Right forelimb (tissue), 1 donor: ENCODE measurements at regions not wholly inside any gene's neighbourhood (a gene's known extent, or its start where the extent isn't known, plus 50 kb on each side); places are given as distances from the start of the nearest gene placed in this dataset.

Experiments
- DNase-seq: peaks from one replicate; pipeline ENCODE4 v3.0.0-alpha.2; 2018

DNA sequence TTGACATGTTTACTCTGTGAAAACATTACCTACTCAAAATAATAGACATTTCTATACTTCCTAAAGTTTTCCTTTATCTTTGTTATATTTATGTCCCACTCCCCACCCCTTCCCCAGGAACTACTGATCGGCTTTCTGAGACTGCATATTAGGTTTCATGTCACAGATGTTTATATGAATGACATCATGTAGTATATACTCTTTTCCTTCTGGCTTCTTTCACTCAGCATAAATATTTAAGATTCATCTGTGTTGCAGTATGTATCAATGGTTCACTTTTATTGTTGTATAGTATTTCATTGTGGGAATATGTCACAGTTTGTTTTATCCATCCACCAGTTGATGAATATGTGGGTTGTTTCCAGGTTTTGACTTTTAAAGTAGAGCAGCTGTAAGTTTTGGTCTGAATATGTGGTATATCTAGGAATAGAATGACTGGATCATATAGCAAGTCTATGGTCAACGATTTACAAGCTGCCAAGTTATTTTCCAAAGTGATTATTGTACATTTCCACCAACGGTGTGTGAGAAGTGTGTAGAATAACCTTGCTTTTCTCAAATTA, 73.8 kb upstream of the CAV2 start:
- DNase-seq: no peak

DNA sequence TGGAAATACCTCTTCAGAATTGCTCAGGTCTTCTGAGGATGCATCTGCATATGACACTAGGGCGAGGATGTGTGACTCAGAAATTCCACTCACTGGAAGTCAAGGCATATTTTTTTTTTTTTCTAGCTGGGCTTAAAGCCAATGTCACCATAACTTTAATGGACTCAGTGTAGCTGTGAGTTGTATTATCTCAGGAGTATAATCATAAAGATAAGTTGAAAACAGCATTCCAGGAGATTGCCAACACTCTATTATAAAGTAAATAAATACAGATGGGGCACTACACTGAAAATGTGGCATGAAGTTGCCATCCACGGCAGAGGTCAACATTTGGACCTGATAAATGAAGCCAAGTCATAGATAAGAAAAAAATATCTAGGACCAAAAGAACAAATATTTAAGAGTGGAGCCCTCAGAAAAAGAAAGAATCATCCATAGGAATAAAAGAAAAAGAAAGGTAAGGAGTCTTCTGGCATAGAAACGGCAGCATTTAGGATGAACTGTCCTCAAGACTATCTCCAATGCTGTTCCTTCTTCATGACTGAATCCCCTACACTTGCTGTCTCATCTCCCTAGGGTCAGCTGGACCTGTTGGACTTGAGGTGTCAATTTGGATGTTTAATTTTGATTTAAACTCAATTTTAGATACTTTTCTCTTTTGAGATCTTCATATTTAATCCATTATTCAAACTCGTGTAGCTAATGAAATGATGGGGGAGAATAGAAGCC, 72.9 kb upstream of the CAV2 start:
- no peak for DNase-seq

DNA sequence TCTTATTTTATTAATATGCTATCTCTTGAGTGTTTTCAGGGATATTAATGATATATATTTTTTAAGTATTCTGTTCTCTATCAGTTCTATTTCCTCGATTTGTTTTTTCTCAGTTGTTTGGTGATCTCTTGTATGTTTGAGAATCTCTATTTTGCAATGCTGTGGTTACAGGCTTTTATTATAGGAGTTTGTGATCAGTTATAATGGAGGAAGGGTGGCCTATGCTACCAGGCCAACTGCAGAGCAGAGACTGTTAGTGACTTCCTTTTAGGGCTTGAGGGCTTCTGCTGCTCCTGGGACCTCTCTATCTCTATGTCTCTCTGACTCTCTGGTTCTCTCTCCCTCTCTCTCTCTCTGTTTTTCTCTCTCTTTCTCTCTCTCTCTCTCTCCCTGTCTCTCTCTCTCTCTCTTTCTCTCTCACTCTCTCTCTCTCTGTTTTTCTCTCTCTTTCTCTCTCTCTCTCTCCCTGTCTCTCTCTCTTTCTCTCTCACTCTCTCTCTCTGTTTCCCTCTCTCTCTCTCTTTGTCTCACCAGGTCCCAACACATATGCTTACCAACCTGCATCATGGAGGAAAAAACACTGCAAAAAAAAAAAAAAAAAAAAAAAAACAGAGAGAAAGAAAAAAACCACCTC, 69.4 kb upstream of the CAV2 start:
- DNase-seq: no peak

- no peak for DNase-seq
Observed at GRCh38 chr7:116431787-116432526, 67.6 kb upstream of the CAV2 start.

- no peak for DNase-seq
Observed at GRCh38 chr7:116432527-116432916, 67.0 kb upstream of the CAV2 start.

- DNase-seq: no peak
Observed at GRCh38 chr7:116433246-116433645, 66.3 kb upstream of the CAV2 start.

GRCh38 chr7:116434820-116435341, 64.7 kb upstream of the CAV2 start:
- no peak for DNase-seq

- no peak for DNase-seq
Observed at GRCh38 chr7:116436305-116436826, 63.2 kb upstream of the CAV2 start.

DNA sequence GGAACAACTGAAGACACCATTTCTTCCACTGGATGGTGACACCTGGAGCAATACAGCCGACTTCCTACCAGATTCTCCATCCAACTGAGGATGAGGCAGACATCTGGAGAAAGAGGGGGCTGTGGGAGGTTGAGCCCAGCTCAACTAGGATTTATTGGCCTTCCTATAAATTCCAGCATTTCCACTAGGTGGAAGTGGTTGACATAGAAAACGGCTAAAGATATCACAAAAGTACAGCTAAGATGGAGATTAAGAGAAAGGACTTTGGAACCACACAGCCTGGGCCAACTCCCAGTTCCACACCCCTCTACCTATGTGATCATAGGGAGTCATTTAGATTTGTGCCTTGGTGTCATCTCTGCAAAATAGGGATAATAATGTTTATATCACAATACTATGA, 61.3 kb upstream of the CAV2 start:
- DNase-seq: no peak

DNA sequence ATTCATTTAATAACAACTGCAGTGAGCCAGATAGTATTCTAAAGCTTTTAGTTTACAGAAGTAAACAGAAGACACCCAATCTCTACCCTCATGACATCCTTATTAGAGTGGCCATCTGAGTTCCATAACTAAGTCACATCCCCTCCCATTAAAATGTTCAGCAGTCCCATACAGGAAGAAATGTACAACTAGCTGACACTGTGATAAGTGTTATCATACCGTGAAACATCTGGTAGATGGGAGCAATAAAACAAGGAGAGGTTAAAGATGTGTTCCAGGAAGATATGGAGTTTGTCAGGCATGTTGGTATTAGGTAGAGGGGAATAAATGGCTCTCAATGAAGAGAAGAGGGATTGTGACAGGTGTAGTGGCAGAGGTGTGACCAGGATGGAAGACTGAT, 60.5 kb upstream of the CAV2 start:
- no peak for DNase-seq

GRCh38 chr7:116439841-116440549, 59.5 kb upstream of the CAV2 start:
- DNase-seq: no peak

- DNase-seq: no peak
Observed at GRCh38 chr7:116441534-116441933, 58.0 kb upstream of the CAV2 start.

DNA sequence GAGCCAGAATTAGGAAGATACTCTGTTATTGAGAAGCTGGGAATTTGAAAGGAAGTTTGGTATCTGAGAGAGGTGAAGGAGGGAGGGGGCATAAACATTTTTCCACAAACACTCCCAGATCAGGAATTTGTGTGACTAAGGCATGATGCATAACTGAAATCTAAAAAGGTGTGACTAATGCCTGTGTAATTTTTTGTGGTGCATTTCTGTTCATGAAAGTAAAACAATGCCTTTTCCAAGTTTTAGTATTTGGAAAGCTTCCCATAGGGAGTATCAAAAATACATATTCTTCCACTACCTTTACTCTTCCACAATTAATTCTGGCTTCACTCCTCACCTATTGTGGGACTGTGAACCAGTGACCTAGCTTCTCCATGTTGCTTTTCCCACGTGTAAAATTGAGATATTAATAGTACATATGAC, 56.4 kb upstream of the CAV2 start:
- no peak for DNase-seq

DNA sequence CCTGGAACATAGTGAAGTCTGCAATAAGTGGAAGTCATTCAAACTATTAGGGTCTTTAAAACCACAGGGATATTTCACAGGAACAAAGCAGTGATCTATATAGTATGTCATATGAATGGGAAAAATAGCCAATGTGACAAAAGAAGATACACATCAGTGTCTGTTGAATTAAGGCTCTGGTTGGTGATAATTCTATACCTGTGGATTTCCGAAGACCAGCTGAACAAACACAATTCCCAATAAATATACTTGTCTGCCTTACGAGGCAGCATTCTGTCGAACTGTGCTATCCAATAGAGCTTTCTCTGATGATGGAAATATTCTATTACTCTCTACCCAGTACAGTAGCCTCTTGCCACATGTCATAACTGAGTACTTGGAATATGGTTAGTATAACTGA, 55.9 kb upstream of the CAV2 start:
- no peak for DNase-seq

DNA sequence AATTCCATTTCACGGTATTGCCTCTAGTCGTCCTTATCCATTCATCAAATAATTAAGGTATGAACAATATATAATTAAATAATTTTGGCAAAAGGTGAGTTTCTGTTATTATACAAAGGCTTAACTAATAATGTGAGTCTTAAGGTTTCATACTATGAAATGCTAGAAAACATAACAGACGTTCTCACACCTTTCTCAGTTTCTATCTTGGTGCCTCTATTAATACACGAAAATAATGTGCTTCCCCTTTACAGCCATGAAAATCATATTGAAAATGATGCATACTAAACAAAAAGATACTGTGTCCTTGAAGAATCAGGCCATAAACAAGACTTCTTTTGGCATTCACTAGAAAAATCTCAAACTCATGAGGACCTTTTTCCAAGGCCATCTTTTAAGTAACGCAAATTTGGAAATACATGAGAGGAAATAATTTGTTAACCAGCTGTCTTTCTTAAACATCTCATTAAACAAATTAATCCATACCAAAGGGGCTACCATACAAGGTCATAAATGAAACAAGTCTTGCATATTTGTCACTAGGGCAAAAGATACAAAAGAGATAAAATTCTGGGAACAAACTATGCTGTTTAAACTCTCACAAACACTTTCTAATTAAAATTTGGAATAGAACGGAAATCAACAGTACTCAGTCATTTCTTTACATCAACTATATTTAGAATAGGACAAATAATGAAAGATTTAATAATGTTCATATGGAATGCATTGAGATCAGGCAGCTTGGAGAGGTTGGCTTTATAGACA, 53.9 kb upstream of the CAV2 start:
- no peak for DNase-seq

GRCh38 chr7:116446212-116446855, 53.2 kb upstream of the CAV2 start:
- DNase-seq: no peak

- DNase-seq: no peak
Observed at GRCh38 chr7:116447436-116447835, 52.1 kb upstream of the CAV2 start.

DNA sequence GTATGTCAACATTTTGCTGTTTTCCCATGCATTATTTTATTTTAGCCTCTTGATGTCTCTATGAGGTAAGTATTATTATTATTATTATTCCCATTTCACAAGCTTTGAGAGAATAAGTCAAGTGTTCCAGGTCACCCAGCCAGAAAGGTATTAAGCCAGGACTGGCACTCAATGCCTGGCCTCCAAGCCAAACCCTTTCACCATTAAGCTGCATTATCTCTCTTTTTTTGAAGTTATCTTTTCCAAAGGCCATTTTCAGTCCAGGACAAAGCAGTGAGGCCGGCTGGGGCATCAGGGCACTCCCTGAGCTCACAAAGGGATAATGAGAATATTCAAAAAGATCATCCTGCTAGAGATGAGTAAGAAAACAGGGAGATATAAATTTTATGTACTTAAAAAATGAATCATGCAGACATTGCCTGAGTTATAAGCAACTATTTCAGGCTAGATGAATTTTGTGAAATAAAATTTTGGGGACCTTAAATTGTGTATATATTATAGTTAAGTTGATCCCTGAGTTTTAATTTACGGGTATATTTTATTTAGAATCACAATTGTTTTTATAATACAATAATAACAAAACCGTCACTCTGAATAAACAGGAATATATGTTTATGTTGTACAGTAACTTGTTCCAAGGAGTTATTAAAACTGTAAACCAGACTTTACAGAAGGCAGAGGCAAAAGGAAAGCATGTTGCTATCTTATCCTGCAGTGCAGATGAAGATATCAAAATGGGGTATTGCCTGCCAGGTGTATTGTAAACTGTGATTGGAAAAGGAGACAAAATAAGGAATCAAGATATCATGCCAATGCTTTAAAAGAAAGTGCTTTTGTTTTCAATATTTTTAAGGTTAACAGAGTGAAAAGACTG, 51.3 kb upstream of the CAV2 start:
- no peak for DNase-seq

- DNase-seq: no peak
Observed at GRCh38 chr7:116449441-116449840, 50.1 kb upstream of the CAV2 start.
